RWPE2 (cell line): ENCODE measurements at regions not wholly inside any gene's neighbourhood (a gene's known extent, or its start where the extent isn't known, plus 50 kb on each side); places are given as distances from the start of the nearest gene placed in this dataset.

Source experiments
- ATAC-seq: fragments of 200-7000 bp; cut with Tn5 transposase; 3 replicates; pipeline ENCODE4 v1.9.1; 2021; ENCODE audit warnings: low read depth
- DNase-seq: peaks from one replicate; pipeline ENCODE4 v3.0.0-alpha.2; 2020; ENCODE audit warnings: low spot score
- H3K27ac ChIP-seq: fragments of 450-650 bp; 2 replicates; pipeline ENCODE4 v1.5.1; 2017; ENCODE audit warnings: mild to moderate bottlenecking; ENCODE audit not compliant: poor library complexity, severe bottlenecking
- H3K27me3 ChIP-seq: fragments of 250-450 bp; sonication (Bioruptor Pico); 2 replicates; pipeline ENCODE4 v1.5.1; 2021; ENCODE audit warnings: mild to moderate bottlenecking, moderate library complexity; ENCODE audit not compliant: insufficient read depth, poor library complexity, severe bottlenecking
- H3K36me3 ChIP-seq: fragments of 250-450 bp; sonication (Bioruptor Pico); 2 replicates; pipeline ENCODE4 v1.5.1; 2020; ENCODE audit warnings: low read depth, mild to moderate bottlenecking, moderate library complexity
- H3K4me1 ChIP-seq: fragments of 250-450 bp; sonication (Bioruptor Pico); 2 replicates; pipeline ENCODE4 v1.5.1; 2021; ENCODE audit warnings: mild to moderate bottlenecking, moderate library complexity; ENCODE audit not compliant: insufficient read depth, poor library complexity, severe bottlenecking
- H3K4me3 ChIP-seq: fragments of 250-450 bp; sonication (Bioruptor Pico); 2 replicates; pipeline ENCODE4 v1.5.1; 2021; ENCODE audit warnings: mild to moderate bottlenecking, moderate library complexity; ENCODE audit not compliant: severe bottlenecking
- H3K9me3 ChIP-seq: fragments of 250-450 bp; sonication (Bioruptor Pico); 2 replicates; pipeline ENCODE4 v1.5.1; 2021; ENCODE audit warnings: mild to moderate bottlenecking, moderate library complexity; ENCODE audit not compliant: severe bottlenecking
- TF ChIP-seq, protein P1 (sequence below): fragments of 450-650 bp; IDR thresholded peaks from one replicate; pipeline ENCODE4 v1.5.1; 2017; ENCODE audit warnings: mild to moderate bottlenecking, moderate library complexity; ENCODE audit not compliant: poor library complexity, severe bottlenecking

DNA sequence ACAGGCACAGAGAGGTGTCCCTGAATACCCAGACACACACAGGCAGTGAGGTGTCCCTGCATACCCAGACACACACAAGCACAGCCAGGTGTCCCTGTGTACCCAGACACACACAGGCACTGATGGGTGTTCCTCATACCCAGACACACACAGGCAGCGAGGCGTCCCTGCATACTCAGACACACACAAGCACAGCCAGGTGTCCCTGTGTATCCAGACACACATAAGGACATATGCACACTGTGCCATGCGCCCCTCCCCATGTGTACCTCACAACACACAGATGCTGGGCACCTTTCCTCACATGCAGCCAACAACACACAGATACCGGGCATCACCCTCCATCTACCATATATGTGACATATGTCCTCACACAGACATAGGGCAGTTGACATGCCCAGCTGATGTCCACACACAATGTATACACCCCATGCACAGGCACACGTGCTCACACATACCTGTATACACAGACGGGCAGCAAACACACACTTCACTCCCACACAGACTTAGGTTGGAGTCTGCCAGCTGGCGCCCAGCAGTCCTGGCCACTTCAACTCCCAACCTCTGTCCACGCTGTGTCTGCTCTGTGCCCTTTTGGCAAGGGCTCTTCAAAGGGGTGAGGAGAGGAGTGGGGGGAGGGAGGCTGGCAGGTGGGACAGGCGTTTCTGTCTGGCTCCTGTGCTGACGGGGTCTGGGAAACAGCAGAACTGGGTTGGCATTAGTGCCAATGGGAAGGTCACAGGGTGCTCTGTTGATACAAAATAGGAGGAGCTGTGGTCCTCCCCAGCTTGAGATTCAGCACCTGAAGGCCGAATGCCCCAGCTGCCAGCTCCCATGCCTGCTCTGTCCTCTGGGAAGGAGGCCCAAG lies 69.4 kb upstream of the ALX4 start:
- ATAC-seq = no peak
- no peak for DNase-seq
- no peaks in the 10 kb centered on the region for H3K4me1 ChIP-seq
- peaks cover 18% of the 10 kb centered on the region for H3K27me3 ChIP-seq
- H3K4me3 ChIP-seq = no peak overlapping the region
- no peak overlapping the region for H3K27ac ChIP-seq
- no peaks in the 10 kb centered on the region for H3K9me3 ChIP-seq
- TF ChIP-seq, protein P1, sequence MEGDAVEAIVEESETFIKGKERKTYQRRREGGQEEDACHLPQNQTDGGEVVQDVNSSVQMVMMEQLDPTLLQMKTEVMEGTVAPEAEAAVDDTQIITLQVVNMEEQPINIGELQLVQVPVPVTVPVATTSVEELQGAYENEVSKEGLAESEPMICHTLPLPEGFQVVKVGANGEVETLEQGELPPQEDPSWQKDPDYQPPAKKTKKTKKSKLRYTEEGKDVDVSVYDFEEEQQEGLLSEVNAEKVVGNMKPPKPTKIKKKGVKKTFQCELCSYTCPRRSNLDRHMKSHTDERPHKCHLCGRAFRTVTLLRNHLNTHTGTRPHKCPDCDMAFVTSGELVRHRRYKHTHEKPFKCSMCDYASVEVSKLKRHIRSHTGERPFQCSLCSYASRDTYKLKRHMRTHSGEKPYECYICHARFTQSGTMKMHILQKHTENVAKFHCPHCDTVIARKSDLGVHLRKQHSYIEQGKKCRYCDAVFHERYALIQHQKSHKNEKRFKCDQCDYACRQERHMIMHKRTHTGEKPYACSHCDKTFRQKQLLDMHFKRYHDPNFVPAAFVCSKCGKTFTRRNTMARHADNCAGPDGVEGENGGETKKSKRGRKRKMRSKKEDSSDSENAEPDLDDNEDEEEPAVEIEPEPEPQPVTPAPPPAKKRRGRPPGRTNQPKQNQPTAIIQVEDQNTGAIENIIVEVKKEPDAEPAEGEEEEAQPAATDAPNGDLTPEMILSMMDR = no peak
- no peaks in the 10 kb centered on the region for H3K36me3 ChIP-seq

DNA sequence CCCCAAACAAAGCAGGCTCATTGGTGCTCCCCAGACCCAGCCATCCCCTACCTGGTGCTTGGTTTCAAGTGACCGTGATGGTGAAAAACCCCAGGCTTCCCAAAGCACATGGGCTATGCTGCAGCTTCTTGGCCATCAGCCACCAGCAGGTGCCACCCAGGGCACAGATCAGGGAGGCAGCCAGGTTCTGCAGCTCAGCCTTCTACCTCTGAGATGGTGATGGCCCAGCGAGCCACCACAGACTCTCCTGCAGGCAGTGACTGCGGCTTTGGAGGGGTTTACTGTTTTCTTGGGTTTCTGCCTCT lies 70.0 kb upstream of the ALX4 start:
- no peak for DNase-seq
- Histone ChIP-seq H3K9me3 (no peaks in the 10 kb centered on the region), H3K36me3 (no peaks in the 10 kb centered on the region), H3K27ac (no peak overlapping the region), H3K4me3 (no peak overlapping the region), H3K4me1 (no peaks in the 10 kb centered on the region), H3K27me3 (peaks cover 18% of the 10 kb centered on the region)
- no peak for ATAC-seq
- TF ChIP-seq, protein P1 = no peak

DNA sequence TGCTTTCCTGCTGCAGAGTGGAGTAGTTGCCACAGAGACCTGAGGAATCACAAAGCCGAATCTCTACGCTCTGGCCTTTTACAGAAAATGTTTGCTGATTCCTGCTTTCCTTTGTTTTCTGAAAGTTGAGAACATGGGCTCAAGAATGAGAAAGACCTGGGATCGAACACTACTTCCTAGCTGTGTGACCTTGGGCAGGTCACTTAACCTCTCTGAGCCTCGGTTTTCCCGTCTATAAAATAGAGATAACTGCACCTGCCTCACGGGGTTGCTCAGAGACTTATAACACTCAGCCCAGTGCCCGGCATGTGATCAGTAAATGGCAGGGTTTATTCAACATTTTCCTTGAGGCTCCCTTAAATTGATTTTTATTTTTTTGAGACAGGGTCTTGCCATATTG lies 70.9 kb upstream of the ALX4 start:
- no peak for DNase-seq
- Histone ChIP-seq H3K9me3 (no peaks in the 10 kb centered on the region), H3K27me3 (peaks cover 18% of the 10 kb centered on the region), H3K4me3 (no peak overlapping the region), H3K4me1 (no peaks in the 10 kb centered on the region), H3K27ac (no peak overlapping the region), H3K36me3 (no peaks in the 10 kb centered on the region)
- ATAC-seq = no peak
- TF ChIP-seq, protein P1 = no peak

DNA sequence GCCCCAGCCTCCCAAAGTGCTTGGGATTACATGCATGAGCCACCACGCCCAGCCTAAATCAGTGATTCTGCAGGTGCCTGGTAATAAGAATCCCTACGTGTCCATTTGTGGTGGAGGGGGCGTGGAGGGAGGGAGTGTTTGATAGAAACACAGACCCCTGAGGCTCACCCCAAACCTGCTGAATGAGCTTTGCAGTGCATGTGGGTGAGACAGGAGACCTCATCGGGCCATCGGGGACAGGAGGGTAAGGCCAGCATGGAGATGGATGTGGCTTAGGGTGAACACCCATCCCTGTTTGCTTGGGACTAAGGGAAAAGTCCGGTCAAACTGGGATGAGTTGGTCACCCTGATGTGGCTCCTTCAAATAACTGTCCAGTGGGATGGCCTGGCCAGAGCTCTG lies 71.3 kb upstream of the ALX4 start:
- no peak overlapping the region for H3K4me3 ChIP-seq
- no peaks in the 10 kb centered on the region for H3K4me1 ChIP-seq
- H3K9me3 ChIP-seq = no peaks in the 10 kb centered on the region
- H3K27me3 ChIP-seq = peaks cover 18% of the 10 kb centered on the region
- H3K36me3 ChIP-seq = no peaks in the 10 kb centered on the region
- TF ChIP-seq, protein P1 = no peak
- DNase-seq = no peak
- no peak for ATAC-seq
- no peak overlapping the region for H3K27ac ChIP-seq

DNA sequence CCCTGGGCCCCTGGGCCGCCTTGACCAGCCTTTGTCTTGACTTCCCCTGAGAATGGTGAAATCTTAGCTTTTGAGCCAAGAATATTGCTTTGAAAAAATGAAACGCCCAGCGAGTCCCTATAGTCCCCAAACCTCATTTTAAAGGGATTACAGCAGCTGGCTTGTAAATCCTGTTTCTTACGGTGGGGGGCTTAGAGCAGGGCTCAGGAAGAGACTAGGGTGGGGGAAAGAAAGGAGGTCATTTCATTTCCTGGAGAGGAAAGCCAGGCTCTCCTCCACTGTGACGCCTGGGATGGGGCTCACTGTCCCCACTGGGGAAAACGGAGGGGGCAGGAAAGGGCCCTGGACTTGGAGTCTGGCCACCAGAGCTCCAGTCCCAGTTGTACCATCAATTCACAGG lies 72.2 kb upstream of the ALX4 start:
- ATAC-seq (no peak), DNase-seq (no peak)
- TF ChIP-seq, protein P1 = no peak
- Histone ChIP-seq H3K4me3 (no peak overlapping the region), H3K27me3 (peaks cover 18% of the 10 kb centered on the region), H3K36me3 (no peaks in the 10 kb centered on the region), H3K9me3 (no peaks in the 10 kb centered on the region), H3K4me1 (no peaks in the 10 kb centered on the region), H3K27ac (no peak overlapping the region)
